IMR-90 (cell line): ENCODE measurements at regions not wholly inside any gene's neighbourhood (a gene's known extent, or its start where the extent isn't known, plus 50 kb on each side); places are given as distances from the start of the nearest gene placed in this dataset.

Experiments used
- ATAC-seq: fragments of 200-7000 bp; cut with Tn5 transposase; 2 replicates; pipeline ENCODE4 v1.9.1; 2020; ENCODE audit warnings: low read depth, mild to moderate bottlenecking, moderate library complexity
- BruUV-seq: library from RNA; stranded (reverse); fragments of 400-500 nt; replicated peaks from 2 replicates; lab custom pipeline; 2021; lab: Mats Ljungman, UMichigan
- CTCF ChIA-PET: fragments of 300-600 bp; formaldehyde crosslinking; extraction: SDS; loops from one replicate; lab custom pipeline; 2021; ENCODE audit warnings: antibody characterized with exemption; lab: Yijun Ruan, JAX
- POLR2A ChIA-PET: fragments of 300-600 bp; sonication (Branson Sonifier 250); formaldehyde crosslinking; loops from one replicate; lab custom pipeline; 2022; ENCODE audit warnings: antibody characterized with exemption; ENCODE audit not compliant: unreplicated experiment; lab: Charles Lee
- DNase-seq: peaks from one replicate; pipeline ENCODE4 v3.0.0; 2013
- H2AFZ ChIP-seq: replicated peaks from 2 replicates; pipeline ENCODE3; 2013; ENCODE audit warnings: low read length, mild to moderate bottlenecking; ENCODE audit not compliant: poor library complexity
- H2AK5ac ChIP-seq: 2 replicates; pipeline ENCODE4 v1.6.1; 2013; ENCODE audit warnings: low read depth, low read length, inconsistent platforms
- H2AK9ac ChIP-seq: replicated peaks from 2 replicates; pipeline ENCODE3; 2013; ENCODE audit warnings: mild to moderate bottlenecking, low read depth, low read length, moderate library complexity; ENCODE audit not compliant: poor library complexity
- H2BK120ac ChIP-seq: 2 replicates; pipeline ENCODE4 v1.6.1; 2013; ENCODE audit warnings: low read depth, low read length, inconsistent platforms
- H2BK15ac ChIP-seq: 3 replicates; pipeline ENCODE4 v1.6.1; 2013; ENCODE audit warnings: low read depth, low read length, inconsistent platforms
- H2BK20ac ChIP-seq: 2 replicates; pipeline ENCODE4 v1.6.1; 2013; ENCODE audit warnings: low read depth, mild to moderate bottlenecking, inconsistent platforms, low read length, moderate library complexity
- H2BK5ac ChIP-seq: 2 replicates; pipeline ENCODE4 v1.6.1; 2013; ENCODE audit warnings: mild to moderate bottlenecking, low read depth, low read length, inconsistent platforms; ENCODE audit not compliant: poor library complexity, severe bottlenecking
- H3K14ac ChIP-seq: replicated peaks from 2 replicates; pipeline ENCODE4 v1.6.1; 2013; ENCODE audit warnings: low read depth, low read length, inconsistent platforms
- H3K18ac ChIP-seq: 2 replicates; pipeline ENCODE4 v1.6.1; 2013; ENCODE audit warnings: low read depth, low read length, control low read depth
- H3K23ac ChIP-seq: 2 replicates; pipeline ENCODE4 v1.6.1; 2013; ENCODE audit warnings: low read depth, low read length, inconsistent platforms
- H3K27ac ChIP-seq: 2 replicates; pipeline ENCODE4 v1.5.1; 2013; ENCODE audit warnings: mild to moderate bottlenecking, control low read depth, low read length; ENCODE audit not compliant: insufficient read depth
- H3K27me3 ChIP-seq: 2 replicates; pipeline ENCODE4 v1.6.1; 2013; ENCODE audit warnings: low read length; ENCODE audit not compliant: control insufficient read depth, insufficient read depth
- H3K36me3 ChIP-seq: 2 replicates; pipeline ENCODE4 v1.6.1; 2013; ENCODE audit warnings: low read length, mixed read lengths; ENCODE audit not compliant: control insufficient read depth, insufficient read depth
- H3K4ac ChIP-seq: 2 replicates; pipeline ENCODE4 v1.6.1; 2013; ENCODE audit warnings: low read depth, low read length, inconsistent platforms
- H3K4me1 ChIP-seq: 2 replicates; pipeline ENCODE4 v1.6.1; 2013; ENCODE audit warnings: low read length, mixed read lengths; ENCODE audit not compliant: control insufficient read depth, insufficient read depth
- H3K4me2 ChIP-seq: 2 replicates; pipeline ENCODE4 v1.6.1; 2013; ENCODE audit warnings: low read depth, mild to moderate bottlenecking, control low read depth, low read length, moderate library complexity
- H3K4me3 ChIP-seq: 2 replicates; pipeline ENCODE4 v1.5.1; 2013; ENCODE audit warnings: low read depth, mild to moderate bottlenecking, control low read depth, low read length, moderate library complexity; ENCODE audit not compliant: insufficient read depth
- H3K56ac ChIP-seq: 2 replicates; pipeline ENCODE4 v1.6.1; 2013; ENCODE audit warnings: low read length, inconsistent platforms; ENCODE audit not compliant: insufficient read depth; ENCODE audit errors: extremely low read depth
- H3K79me1 ChIP-seq, 2 experiments: 2 replicates each; pipeline ENCODE4 v1.6.1; 2013; ENCODE audit warnings: low read length in 2 of 2, inconsistent platforms in 1 of 2, low read depth in 1 of 2
- H3K9ac ChIP-seq: 2 replicates; pipeline ENCODE4 v1.6.1; 2013; ENCODE audit warnings: low read depth, low read length, control low read depth
- H3K9me1 ChIP-seq: 2 replicates; pipeline ENCODE4 v1.6.1; 2013; ENCODE audit warnings: low read length, inconsistent platforms; ENCODE audit not compliant: insufficient read depth
- H3K9me3 ChIP-seq: 2 replicates; pipeline ENCODE4 v1.6.1; 2013; ENCODE audit warnings: low read length; ENCODE audit not compliant: control insufficient read depth, insufficient read depth
- H4K20me1 ChIP-seq: 2 replicates; pipeline ENCODE4 v1.6.1; 2013; ENCODE audit warnings: low read length, inconsistent platforms; ENCODE audit not compliant: insufficient read depth
- H4K5ac ChIP-seq: 2 replicates; pipeline ENCODE4 v1.6.1; 2013; ENCODE audit warnings: mild to moderate bottlenecking, low read depth, low read length, control low read depth
- H4K8ac ChIP-seq, 2 experiments: 2 replicates each; pipeline ENCODE4 v1.6.1; 2013; ENCODE audit warnings: low read depth in 2 of 2, low read length in 2 of 2, control low read depth in 1 of 2, inconsistent platforms in 1 of 2
- H4K91ac ChIP-seq: 2 replicates; pipeline ENCODE4 v1.6.1; 2013; ENCODE audit warnings: low read depth, low read length, inconsistent platforms; ENCODE audit not compliant: insufficient read depth
- BHLHE40 ChIP-seq: fragments of 150-350 bp; IDR thresholded peaks from 2 replicates; pipeline ENCODE4 v1.6.1; 2016; ENCODE audit warnings: mild to moderate bottlenecking, low read depth, low read length
- CEBPB ChIP-seq: IDR thresholded peaks from 2 replicates; pipeline ENCODE4 v1.6.1; 2012; ENCODE audit warnings: low read depth, low read length, improper control_type of control experiment
- FOS ChIP-seq: fragments of 150-350 bp; IDR thresholded peaks from 2 replicates; pipeline ENCODE4 v1.6.1; 2016; ENCODE audit warnings: low read depth, low read length
- MAZ ChIP-seq: IDR thresholded peaks from 2 replicates; pipeline ENCODE4 v1.6.1; 2012; ENCODE audit warnings: low read depth, mild to moderate bottlenecking, low read length, improper control_type of control experiment, moderate library complexity, borderline replicate concordance
- POLR2A ChIP-seq: IDR thresholded peaks from 2 replicates; pipeline ENCODE4 v1.6.1; 2012; ENCODE audit warnings: mild to moderate bottlenecking, low read depth, low read length
- RAD21 ChIP-seq: IDR thresholded peaks from 2 replicates; pipeline ENCODE4 v1.6.1; 2012; ENCODE audit warnings: low read length, improper control_type of control experiment
- RFX5 ChIP-seq: IDR thresholded peaks from 2 replicates; pipeline ENCODE4 v1.8.0; 2012; ENCODE audit warnings: low read depth, mild to moderate bottlenecking, low read length, moderate library complexity
- WGBS, 2 experiments: methylation state at CpG; one replicate each; pipeline versions ENCODE4 v1.1.5 to v1.1.7; 2013; ENCODE audit warnings: missing lambda C conversion rate in 2 of 2; ENCODE audit not compliant: insufficient read length in 1 of 2; ENCODE audit errors: extremely low coverage in 2 of 2; 5-methylcytosine and 5-hydroxymethylcytosine counted together
- dilution Hi-C: fragments of 300-500 bp; cut with HindIII; formaldehyde crosslinking; loops from one replicate; pipeline ENCODE4 v1.14.3; 2018; ENCODE audit warnings: low sequenced_read_pairs; ENCODE audit not compliant: unreplicated experiment
- in situ Hi-C: fragments of 300-500 bp; cut with MboI; formaldehyde crosslinking; loops from 3 replicates; pipeline ENCODE4 v1.14.3; 2019; ENCODE audit warnings: low sequenced_read_pairs, inconsistent platforms, mixed read lengths
- intact Hi-C: fragments of 100-400 bp; cut with micrococcal nuclease; formaldehyde crosslinking; loops from 2 replicates; pipeline ENCODE4 v1.10.0; 2022

GRCh38 chr6:97866616-97867015 lies 583.6 kb upstream of the MMS22L start:
- intact Hi-C loops (no loop called here), dilution Hi-C loops (no loop called here), in situ Hi-C loops (no loop called here)
- no peak for ATAC-seq
- BruUV-seq, result no TSS peak
- Histone ChIP-seq H2BK20ac (no peak overlapping the region), H3K18ac (no peak overlapping the region), H4K91ac (no peak overlapping the region), H2AK5ac (no peak overlapping the region), H3K56ac (no peak overlapping the region), H3K9ac (no peak overlapping the region), H3K4ac (no peak overlapping the region), H3K14ac (no peak overlapping the region), H4K8ac (no peak overlapping the region), H2AK9ac (no peak overlapping the region), H3K79me1 (no peaks in the 10 kb centered on the region), H3K4me3 (no peak overlapping the region), H3K27me3 (no peaks in the 10 kb centered on the region), H2BK5ac (no peak overlapping the region), H3K27ac (no peak overlapping the region), H2AFZ (no peak overlapping the region), H4K20me1 (no peaks in the 10 kb centered on the region), H3K4me1 (no peaks in the 10 kb centered on the region), H2BK120ac (no peak overlapping the region), H4K5ac (no peak overlapping the region), H3K23ac (no peak overlapping the region), H3K36me3 (no peaks in the 10 kb centered on the region), H3K9me1 (no peaks in the 10 kb centered on the region), H2BK15ac (no peak overlapping the region), H3K4me2 (no peak overlapping the region), H3K9me3 (no peaks in the 10 kb centered on the region)
- WGBS, 2 experiments, result no CpG with 5 or more reads among the region's 2 CpGs
- TF ChIP-seq RFX5 (no peak), FOS (no peak), RAD21 (no peak), CEBPB (no peak), POLR2A (no peak), BHLHE40 (no peak), MAZ (no peak)
- DNase-seq, result no peak
- CTCF ChIA-PET, result no interaction called here
- POLR2A ChIA-PET, result no interaction called here
